Erythroblast (primary cell): ENCODE measurements at regions not wholly inside any gene's neighbourhood (a gene's known extent, or its start where the extent isn't known, plus 50 kb on each side); places are given as distances from the start of the nearest gene placed in this dataset.

Experiments
- GATA1 ChIP-seq: IDR thresholded peaks from 2 replicates; pipeline ENCODE4 v1.6.1; 2011; ENCODE audit warnings: low read depth, mild to moderate bottlenecking, control low read depth, low read length, moderate library complexity
- POLR2A ChIP-seq: IDR thresholded peaks from 2 replicates; pipeline ENCODE4 v1.6.1; 2011; ENCODE audit warnings: mild to moderate bottlenecking, low read length

DNA sequence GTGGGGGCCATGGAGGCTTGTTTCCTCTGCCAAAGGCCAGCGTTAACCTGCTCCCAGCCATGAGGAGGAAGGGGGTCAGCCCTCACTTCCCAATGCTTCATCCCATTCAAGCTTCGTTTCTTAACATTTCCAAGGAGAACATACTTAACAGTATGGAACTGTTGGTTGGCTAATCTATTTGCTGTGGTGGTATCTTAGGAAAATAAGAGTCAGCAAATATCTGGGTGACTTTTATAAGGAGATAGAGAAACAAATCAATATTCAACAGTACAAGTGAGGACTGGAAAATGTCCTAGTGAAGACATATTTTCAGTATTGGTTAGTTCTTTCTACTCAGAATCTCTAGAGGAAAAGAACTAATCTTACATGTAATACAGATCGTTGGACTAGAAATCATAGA, 223.8 kb upstream of the ARRDC4 start:
- TF ChIP-seq POLR2A: no peak
- TF ChIP-seq GATA1: no peak
